ENCODE measurements at regions not wholly inside any gene's neighbourhood (a gene's known extent, or its start where the extent isn't known, plus 50 kb on each side); places are given as distances from the start of the nearest gene placed in this dataset.

DNA sequence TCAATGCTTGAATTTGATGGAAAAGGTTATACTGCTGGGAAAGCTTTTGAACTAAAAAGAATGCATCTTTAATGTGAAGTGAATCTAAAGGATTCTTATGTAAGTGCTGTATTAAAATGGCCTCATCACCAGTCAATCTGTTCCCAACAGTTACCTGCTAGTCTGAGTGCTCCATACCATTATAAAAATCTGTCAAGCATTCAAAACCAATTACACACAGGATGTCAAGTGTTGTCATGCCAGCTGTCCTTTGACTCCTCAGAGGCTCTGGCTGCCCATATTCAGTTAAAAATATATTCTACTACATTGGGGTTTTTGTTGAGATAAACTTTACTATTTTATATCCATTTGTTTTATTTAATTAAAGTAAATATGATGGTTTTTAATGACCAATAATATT, 1587.7 kb downstream of the AMY1C start:
- Mint-ChIP-seq H3K27ac (no peak overlapping the region), H3K36me3 (ENCODE audit: insufficient read depth) (no peaks in the 10 kb centered on the region), H3K4me3 (ENCODE audit: low read depth) (no peak overlapping the region), H3K27me3 (no peaks in the 10 kb centered on the region), H3K4me1 (ENCODE audit: low read depth) (no peaks in the 10 kb centered on the region), H3K9me3 (ENCODE audit: low read depth) (no peaks in the 10 kb centered on the region)
- no peak for DNase-seq (ENCODE audit: low spot score, unreplicated experiment)
- TF ChIP-seq, protein P1, sequence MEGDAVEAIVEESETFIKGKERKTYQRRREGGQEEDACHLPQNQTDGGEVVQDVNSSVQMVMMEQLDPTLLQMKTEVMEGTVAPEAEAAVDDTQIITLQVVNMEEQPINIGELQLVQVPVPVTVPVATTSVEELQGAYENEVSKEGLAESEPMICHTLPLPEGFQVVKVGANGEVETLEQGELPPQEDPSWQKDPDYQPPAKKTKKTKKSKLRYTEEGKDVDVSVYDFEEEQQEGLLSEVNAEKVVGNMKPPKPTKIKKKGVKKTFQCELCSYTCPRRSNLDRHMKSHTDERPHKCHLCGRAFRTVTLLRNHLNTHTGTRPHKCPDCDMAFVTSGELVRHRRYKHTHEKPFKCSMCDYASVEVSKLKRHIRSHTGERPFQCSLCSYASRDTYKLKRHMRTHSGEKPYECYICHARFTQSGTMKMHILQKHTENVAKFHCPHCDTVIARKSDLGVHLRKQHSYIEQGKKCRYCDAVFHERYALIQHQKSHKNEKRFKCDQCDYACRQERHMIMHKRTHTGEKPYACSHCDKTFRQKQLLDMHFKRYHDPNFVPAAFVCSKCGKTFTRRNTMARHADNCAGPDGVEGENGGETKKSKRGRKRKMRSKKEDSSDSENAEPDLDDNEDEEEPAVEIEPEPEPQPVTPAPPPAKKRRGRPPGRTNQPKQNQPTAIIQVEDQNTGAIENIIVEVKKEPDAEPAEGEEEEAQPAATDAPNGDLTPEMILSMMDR (IDR thresholded peaks at IDR 0.05; ENCODE audit: unreplicated experiment) = no peak

DNA sequence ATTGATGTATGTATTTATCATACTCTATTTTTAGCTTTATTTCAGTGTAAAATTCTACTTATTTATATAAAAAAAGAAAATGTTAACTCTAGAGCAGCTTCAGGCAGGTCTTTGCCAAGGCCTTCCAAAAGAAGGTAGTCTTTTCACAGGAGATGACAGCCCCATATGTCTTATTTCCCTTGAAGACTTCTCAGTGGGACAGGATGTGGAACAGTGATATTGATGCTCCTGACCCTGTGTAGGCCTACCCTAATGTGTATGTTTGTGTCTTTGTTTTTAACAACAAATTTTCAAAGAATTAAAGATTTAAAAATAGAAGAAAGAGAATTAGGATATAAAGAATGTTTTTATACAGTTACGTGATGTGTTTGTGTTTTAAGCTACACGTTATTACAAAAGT, 1593.6 kb downstream of the AMY1C start:
- TF ChIP-seq, protein P1 (IDR thresholded peaks at IDR 0.05; ENCODE audit: unreplicated experiment) = no peak
- Mint-ChIP-seq H3K36me3 (ENCODE audit: insufficient read depth) (peaks cover 3% of the 10 kb centered on the region), H3K9me3 (ENCODE audit: low read depth) (peaks cover 22% of the 10 kb centered on the region), H3K4me3 (ENCODE audit: low read depth) (no peak overlapping the region), H3K27me3 (no peaks in the 10 kb centered on the region), H3K27ac (no peak overlapping the region), H3K4me1 (ENCODE audit: low read depth) (no peaks in the 10 kb centered on the region)
- DNase-seq (ENCODE audit: low spot score, unreplicated experiment) = no peak

DNA sequence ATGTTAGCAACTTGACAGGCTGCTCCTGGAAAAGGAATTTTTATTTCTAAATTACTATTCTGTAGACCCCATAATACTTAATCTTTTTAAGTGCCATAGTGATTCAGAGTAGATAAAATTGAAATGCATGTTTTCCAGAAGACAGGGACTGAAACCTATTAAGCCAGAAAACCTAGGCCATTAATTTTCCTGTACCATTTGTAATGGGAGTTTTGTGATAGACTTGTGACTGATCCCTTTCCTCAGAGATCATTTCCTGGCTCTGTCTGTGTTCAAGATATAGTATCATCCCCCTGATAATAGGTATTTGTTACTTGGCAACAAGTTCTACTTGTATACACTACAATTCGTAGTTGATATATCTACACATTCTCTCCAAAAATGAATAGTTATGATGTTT, 1609.8 kb downstream of the AMY1C start:
- Mint-ChIP-seq H3K27me3 (no peaks in the 10 kb centered on the region), H3K36me3 (ENCODE audit: insufficient read depth) (no peaks in the 10 kb centered on the region), H3K4me1 (ENCODE audit: low read depth) (no peaks in the 10 kb centered on the region), H3K4me3 (ENCODE audit: low read depth) (no peak overlapping the region), H3K27ac (no peak overlapping the region), H3K9me3 (ENCODE audit: low read depth) (peaks cover 4% of the 10 kb centered on the region)
- TF ChIP-seq, protein P1 (IDR thresholded peaks at IDR 0.05; ENCODE audit: unreplicated experiment) = no peak
- no peak for DNase-seq (ENCODE audit: low spot score, unreplicated experiment)

DNA sequence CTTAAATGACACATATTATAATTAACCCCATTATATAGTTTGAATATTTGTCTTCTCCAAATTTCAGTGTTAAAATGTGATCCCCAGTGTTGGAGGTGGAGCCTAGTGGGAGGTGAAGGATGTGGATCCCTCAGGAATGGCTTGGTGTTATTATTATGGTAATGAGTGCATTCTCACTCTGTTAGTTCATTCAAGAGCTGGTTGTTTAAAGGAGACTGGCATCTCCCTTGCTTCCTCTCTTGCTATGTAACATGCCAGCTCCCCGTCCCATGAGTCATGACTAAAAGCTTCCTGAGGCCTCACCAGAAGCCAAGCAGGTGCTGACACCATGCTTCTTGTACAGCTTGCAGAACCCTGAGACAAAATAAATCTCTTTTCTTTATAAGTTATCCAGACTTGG, 1612.7 kb downstream of the AMY1C start:
- H3K4me3 Mint-ChIP-seq (ENCODE audit: low read depth) = no peak overlapping the region
- H3K36me3 Mint-ChIP-seq (ENCODE audit: insufficient read depth) = no peaks in the 10 kb centered on the region
- no peaks in the 10 kb centered on the region for H3K27me3 Mint-ChIP-seq
- TF ChIP-seq, protein P1 (IDR thresholded peaks at IDR 0.05; ENCODE audit: unreplicated experiment) = no peak
- no peaks in the 10 kb centered on the region for H3K4me1 Mint-ChIP-seq (ENCODE audit: low read depth)
- peaks cover 4% of the 10 kb centered on the region for H3K9me3 Mint-ChIP-seq (ENCODE audit: low read depth)
- no peak overlapping the region for H3K27ac Mint-ChIP-seq
- no peak for DNase-seq (ENCODE audit: low spot score, unreplicated experiment)

DNA sequence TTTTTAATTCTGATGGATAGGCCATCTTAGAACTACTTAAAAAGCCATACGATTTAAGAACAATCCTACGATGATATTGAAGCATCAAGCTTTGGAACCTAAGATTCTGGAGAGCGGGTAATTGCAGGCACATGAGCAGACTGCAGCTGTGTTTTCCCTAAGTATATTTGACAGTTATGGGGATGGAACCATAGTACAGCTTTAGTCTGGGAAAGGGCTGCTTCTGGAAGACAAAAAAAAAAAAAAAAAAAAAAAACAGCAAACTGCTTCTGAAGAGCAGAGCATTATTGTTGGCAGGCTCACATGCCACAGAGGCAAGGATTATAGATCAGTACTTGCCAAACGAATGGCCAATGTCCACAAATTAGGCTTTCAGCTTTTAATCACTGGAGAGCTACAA, 1618.7 kb downstream of the AMY1C start:
- H3K27ac Mint-ChIP-seq = no peak overlapping the region
- H3K36me3 Mint-ChIP-seq (ENCODE audit: insufficient read depth) = no peaks in the 10 kb centered on the region
- TF ChIP-seq, protein P1 (IDR thresholded peaks at IDR 0.05; ENCODE audit: unreplicated experiment) = no peak
- no peak overlapping the region for H3K4me3 Mint-ChIP-seq (ENCODE audit: low read depth)
- H3K27me3 Mint-ChIP-seq = no peaks in the 10 kb centered on the region
- no peaks in the 10 kb centered on the region for H3K4me1 Mint-ChIP-seq (ENCODE audit: low read depth)
- no peaks in the 10 kb centered on the region for H3K9me3 Mint-ChIP-seq (ENCODE audit: low read depth)
- no peak for DNase-seq (ENCODE audit: low spot score, unreplicated experiment)

Measured in progenitor cell of endocrine pancreas (in vitro differentiated cells).